HepG2 (cell line): ENCODE measurements at regions not wholly inside any gene's neighbourhood (a gene's known extent, or its start where the extent isn't known, plus 50 kb on each side); places are given as distances from the start of the nearest gene placed in this dataset.

ENCODE experiments used
- ATAC-seq: fragments of 200-7000 bp; cut with Tn5 transposase; 3 replicates; pipeline ENCODE4 v1.9.1; 2020; ENCODE audit warnings: mild to moderate bottlenecking, moderate library complexity
- BruUV-seq: library from RNA; stranded (reverse); fragments of 400-500 nt; replicated peaks from 2 replicates; lab custom pipeline; 2021; lab: Mats Ljungman, UMichigan
- CTCF ChIA-PET: fragments of 300-600 bp; formaldehyde crosslinking; extraction: SDS; loops from one replicate; lab custom pipeline; 2021; ENCODE audit warnings: low total read pairs, inconsistent platforms, low intra/inter-chr PET ratio; lab: Yijun Ruan, JAX
- POLR2A ChIA-PET: fragments of 350-600 bp; sonication (Branson Sonifier 250); formaldehyde crosslinking; loops from one replicate; lab custom pipeline; 2020; ENCODE audit warnings: antibody characterized with exemption, inconsistent platforms; lab: Yijun Ruan, JAX
- DNase-seq: peaks from one replicate; pipeline ENCODE4 v3.0.0-alpha.2; 2015; ENCODE audit warnings: low spot score
- FAIRE-seq: peaks from 3 replicates; lab custom pipeline; 2011; peaks lifted over from hg19 to GRCh38; lab: Jason Lieb, UNC
- H2AFZ ChIP-seq: one replicate; pipeline ENCODE4 v1.6.1; 2011; ENCODE audit warnings: low read length, inconsistent platforms
- H3K27ac ChIP-seq: fragments of 300-600 bp; 3 replicates; pipeline ENCODE4 v1.8.0; 2011; ENCODE audit warnings: mixed run types, mild to moderate bottlenecking, mixed read lengths, low read length, inconsistent platforms; ENCODE audit not compliant: insufficient read depth; ENCODE audit errors: extremely low read length
- H3K27me3 ChIP-seq, 2 experiments: fragments of 200-600 bp in 1 of 2; 2 replicates in 1 of 2; 3 replicates in 1 of 2; pipeline versions ENCODE4 v1.6.0 to v1.8.0; 2011; ENCODE audit warnings: low read length in 2 of 2, mild to moderate bottlenecking in 2 of 2, moderate library complexity in 2 of 2, inconsistent platforms in 1 of 2; ENCODE audit not compliant: insufficient read depth in 2 of 2, control insufficient read depth in 1 of 2
- H3K36me3 ChIP-seq, 2 experiments: fragments of 200-600 bp in 1 of 2; replicated peaks in 1 of 2; 2 replicates in 1 of 2; 3 replicates in 1 of 2; pipeline versions ENCODE4 v1.5.1 to v1.8.0; 2011; ENCODE audit warnings: low read length in 2 of 2, inconsistent platforms in 1 of 2; ENCODE audit not compliant: insufficient read depth in 2 of 2, control insufficient read depth in 1 of 2
- H3K4me1 ChIP-seq: 2 replicates; pipeline ENCODE4 v1.5.1; 2012; ENCODE audit warnings: low read length, inconsistent platforms; ENCODE audit not compliant: insufficient read depth
- H3K4me2 ChIP-seq: 2 replicates; pipeline ENCODE4 v1.6.0; 2011; ENCODE audit warnings: low read depth, low read length, inconsistent platforms
- H3K4me3 ChIP-seq, 3 experiments: fragments of 200-600 bp in 1 of 3; sonication (generic), shearing (Covaris generic) in 1 of 3; replicated peaks in 1 of 3; 2 replicates each; pipeline ENCODE4 v1.5.1; 2011 to 2016; ENCODE audit warnings: low read length in 3 of 3, inconsistent platforms in 2 of 3, low read depth in 2 of 3, mild to moderate bottlenecking in 2 of 3, control low read depth in 1 of 3, mixed read lengths in 1 of 3; ENCODE audit not compliant: insufficient read depth in 1 of 3
- H3K79me2 ChIP-seq: one replicate; pipeline ENCODE4 v1.6.1; 2011; ENCODE audit warnings: low read length, inconsistent platforms; ENCODE audit not compliant: insufficient read depth
- H3K9ac ChIP-seq: 2 replicates; pipeline ENCODE4 v1.6.0; 2011; ENCODE audit warnings: mild to moderate bottlenecking, low read depth, low read length, inconsistent platforms; ENCODE audit not compliant: insufficient read depth
- H3K9me3 ChIP-seq: 2 replicates; pipeline ENCODE4 v1.5.1; 2012; ENCODE audit warnings: mild to moderate bottlenecking, low read length
- H4K20me1 ChIP-seq: 2 replicates; pipeline ENCODE4 v1.6.0; 2011; ENCODE audit warnings: inconsistent platforms, mild to moderate bottlenecking, low read length, moderate library complexity; ENCODE audit not compliant: insufficient read depth
- CBX5 ChIP-seq: sonication (generic); formaldehyde crosslinking; IDR thresholded peaks from 2 replicates; pipeline ENCODE4 v1.4.0; 2020; ENCODE audit warnings: missing genetic modification reagents, borderline replicate concordance
- CC2D1A ChIP-seq: sonication (generic); formaldehyde crosslinking; IDR thresholded peaks from 2 replicates; pipeline ENCODE4 v1.8.1; 2023; ENCODE audit warnings: mild to moderate bottlenecking, missing genetic modification reagents
- HOXD1 ChIP-seq: sonication (generic); formaldehyde crosslinking; IDR thresholded peaks from 2 replicates; pipeline ENCODE4 v1.5.0; 2020; ENCODE audit warnings: missing genetic modification reagents
- JUND ChIP-seq: sonication (generic); formaldehyde crosslinking; IDR thresholded peaks from 2 replicates; pipeline ENCODE4 v1.8.0; 2022; ENCODE audit warnings: mild to moderate bottlenecking, missing genetic modification reagents
- NCOA1 ChIP-seq: sonication (generic); formaldehyde crosslinking; IDR thresholded peaks from 2 replicates; pipeline ENCODE4 v1.9.0; 2021; ENCODE audit warnings: missing genetic modification reagents
- SRSF4 ChIP-seq: fragments of 200-400 bp; formaldehyde crosslinking; IDR thresholded peaks from one replicate; pipeline ENCODE4 v1.6.1; 2018; ENCODE audit warnings: mild to moderate bottlenecking, low read depth, low read length, moderate library complexity; ENCODE audit not compliant: poor library complexity, severe bottlenecking
- SUZ12 ChIP-seq: fragments of 150-350 bp; IDR thresholded peaks from 2 replicates; pipeline ENCODE4 v1.6.1; 2014; ENCODE audit warnings: low read depth, low read length
- WGBS: methylation state at CpG from one replicate; pipeline ENCODE4 v1.1.6; 2017; ENCODE audit warnings: low lambda C conversion rate; 5-methylcytosine and 5-hydroxymethylcytosine counted together
- in situ Hi-C: cut with HindIII; loops from 2 replicates; pipeline ENCODE4 v1.10.0; 2017; ENCODE audit warnings: low pct_unique_long_range_greater_than_20kb; ENCODE audit not compliant: extremely low pct_ligation_motif_present
- intact Hi-C: fragments of 100-400 bp; cut with micrococcal nuclease; formaldehyde crosslinking; loops from one replicate; pipeline ENCODE4 v1.10.0; 2022; ENCODE audit not compliant: unreplicated experiment
- TF ChIP-seq, protein P1 (sequence below): IDR thresholded peaks from 2 replicates; pipeline ENCODE4 v1.6.1; 2016; ENCODE audit warnings: missing compliant biosample characterization, missing genetic modification reagents, borderline replicate concordance
- TF ChIP-seq, protein P2 (sequence below): IDR thresholded peaks from 2 replicates; pipeline ENCODE4 v1.6.1; 2016; ENCODE audit warnings: missing biosample characterization, missing genetic modification reagents, low read depth
- TF ChIP-seq, protein P3 (sequence below): sonication (generic); formaldehyde crosslinking; IDR thresholded peaks from 2 replicates; pipeline ENCODE4 v1.8.0; 2022; ENCODE audit warnings: missing genetic modification reagents, mild to moderate bottlenecking, borderline replicate concordance
- TF ChIP-seq, protein P4 (sequence below): sonication (generic); formaldehyde crosslinking; IDR thresholded peaks from 2 replicates; pipeline ENCODE4 v1.4.0; 2020; ENCODE audit warnings: mild to moderate bottlenecking, missing genetic modification reagents

DNA sequence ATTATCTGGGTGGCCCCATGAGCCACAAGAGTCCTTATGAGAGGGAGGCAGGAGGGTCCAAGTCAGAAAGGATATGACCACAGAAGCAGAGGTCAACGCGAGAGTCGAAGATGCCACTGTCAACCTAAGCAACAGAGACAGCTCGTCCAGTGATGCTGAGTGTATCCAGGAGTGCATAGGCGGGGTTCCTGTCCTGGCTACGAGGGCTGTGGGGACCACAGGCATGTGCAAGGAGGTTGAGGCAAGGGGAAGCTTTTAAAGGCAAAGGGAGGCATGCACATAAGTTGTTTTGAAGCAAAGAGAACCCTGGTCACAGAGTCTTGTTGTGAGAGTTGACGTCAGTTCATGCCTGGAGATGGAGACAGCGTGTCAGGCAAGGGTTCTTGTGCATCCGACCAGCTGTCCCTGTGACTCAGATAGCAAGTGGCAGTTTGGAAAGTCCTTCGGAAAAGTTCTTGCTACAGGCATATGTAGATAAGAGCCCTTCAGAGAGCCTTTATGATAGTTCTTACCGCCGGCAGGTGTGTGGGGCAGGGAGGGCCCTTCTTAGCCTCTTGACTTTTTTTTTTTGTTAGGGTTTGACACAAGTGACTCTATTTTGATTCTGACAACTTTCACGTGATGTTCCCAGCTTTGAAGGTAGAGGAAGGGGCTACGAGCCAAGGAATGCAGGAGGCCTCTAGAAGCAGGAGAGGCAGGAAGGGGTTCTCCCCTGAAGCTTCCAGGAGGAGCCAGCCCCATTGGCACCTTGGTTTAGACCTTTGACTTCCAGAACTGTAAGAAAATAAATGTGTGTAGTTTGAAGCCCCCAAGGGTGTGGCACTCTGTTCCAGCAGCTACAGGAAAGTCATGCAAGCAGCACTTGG, 66.0 kb upstream of the FCN1 start (continued):
- TF ChIP-seq, protein P1, sequence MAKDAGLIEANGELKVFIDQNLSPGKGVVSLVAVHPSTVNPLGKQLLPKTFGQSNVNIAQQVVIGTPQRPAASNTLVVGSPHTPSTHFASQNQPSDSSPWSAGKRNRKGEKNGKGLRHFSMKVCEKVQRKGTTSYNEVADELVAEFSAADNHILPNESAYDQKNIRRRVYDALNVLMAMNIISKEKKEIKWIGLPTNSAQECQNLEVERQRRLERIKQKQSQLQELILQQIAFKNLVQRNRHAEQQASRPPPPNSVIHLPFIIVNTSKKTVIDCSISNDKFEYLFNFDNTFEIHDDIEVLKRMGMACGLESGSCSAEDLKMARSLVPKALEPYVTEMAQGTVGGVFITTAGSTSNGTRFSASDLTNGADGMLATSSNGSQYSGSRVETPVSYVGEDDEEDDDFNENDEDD (CRISPR knock-in tag), result no peak
- TF ChIP-seq SUZ12 (no peak), SRSF4 (no peak), NCOA1 (CRISPR knock-in tag) (no peak), CC2D1A (CRISPR knock-in tag) (no peak)
- TF ChIP-seq, protein P2, sequence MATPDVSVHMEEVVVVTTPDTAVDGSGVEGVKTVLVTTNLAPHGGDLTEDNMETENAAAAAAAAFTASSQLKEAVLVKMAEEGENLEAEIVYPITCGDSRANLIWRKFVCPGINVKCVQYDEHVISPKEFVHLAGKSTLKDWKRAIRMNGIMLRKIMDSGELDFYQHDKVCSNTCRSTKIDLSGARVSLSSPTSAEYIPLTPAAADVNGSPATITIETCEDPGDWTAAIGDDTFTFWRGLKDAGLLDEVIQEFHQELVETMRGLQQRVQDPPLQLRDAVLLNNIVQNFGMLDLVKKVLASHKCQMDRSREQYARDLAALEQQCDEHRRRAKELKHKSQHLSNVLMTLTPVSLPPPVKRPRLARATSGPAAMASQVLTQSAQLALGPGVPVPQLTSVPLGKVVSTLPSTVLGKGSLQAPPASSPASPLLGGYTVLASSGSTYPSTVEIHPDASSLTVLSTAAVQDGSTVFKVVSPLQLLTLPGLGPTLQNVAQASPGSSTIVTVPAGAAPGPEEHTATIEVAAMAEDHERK (CRISPR knock-in tag), result no peak

DNA sequence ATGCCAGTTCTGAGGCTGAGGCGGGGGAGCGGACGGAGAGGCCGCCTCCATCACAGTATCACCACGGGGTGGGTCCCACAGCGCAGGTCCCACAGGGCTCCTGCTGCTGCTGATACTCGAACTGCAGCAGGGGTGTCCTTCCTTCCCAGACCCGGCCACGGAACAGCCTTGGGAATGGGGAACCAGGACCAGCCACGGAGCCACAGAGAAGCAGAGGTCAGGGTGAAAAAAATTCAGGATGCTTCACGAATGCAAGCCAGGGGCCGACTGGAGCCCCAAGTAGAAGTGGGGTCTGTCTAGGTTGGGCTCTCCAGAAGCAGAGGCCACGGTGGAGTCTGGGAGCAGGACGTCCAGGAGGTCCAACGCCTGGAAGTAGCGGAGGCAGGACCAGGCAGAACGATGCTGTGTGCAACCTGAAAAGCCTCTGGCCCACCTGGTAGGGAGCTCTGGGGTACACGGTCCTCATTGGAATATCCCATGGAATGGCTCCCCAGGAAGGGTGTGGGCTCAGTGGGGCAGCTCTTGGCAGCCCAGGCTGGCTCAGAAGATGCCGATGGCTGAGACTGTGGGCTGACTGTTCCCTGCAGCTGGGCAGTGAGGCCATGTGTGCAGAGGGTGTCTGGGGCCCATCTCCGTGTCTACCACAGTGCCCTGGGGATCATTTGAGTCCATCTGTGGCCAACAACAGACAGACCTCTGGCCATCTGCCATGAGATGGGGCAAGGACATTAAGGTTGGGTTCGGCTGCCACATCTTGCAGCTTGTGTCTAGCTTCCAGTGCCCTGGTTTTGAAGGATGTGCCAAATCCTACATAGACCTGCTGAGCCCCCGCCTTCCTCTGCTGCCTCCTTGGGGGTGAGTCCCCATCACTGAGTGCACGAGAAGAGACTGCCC, 66.9 kb upstream of the FCN1 start:
- whole genome bisulfite sequencing, result 15% methylated on average over 17 of the region's 23 CpGs
- ChIA-PET CTCF (no interaction called here), POLR2A (no interaction called here)
- Histone ChIP-seq H3K9me3 (peaks cover 11% of the 10 kb centered on the region; the same call in 1 of the 2 replicates), H3K4me1 (no peaks in the 10 kb centered on the region), H3K4me3 (no peak overlapping the region), H3K4me2 (no peak overlapping the region), H3K27ac (no peak overlapping the region), H2AFZ (no peak overlapping the region), H3K27me3 (peaks cover 6 to 27% of the 10 kb centered on the region in 2 experiments; a peak in 4 of 5 replicates), H4K20me1 (no peaks in the 10 kb centered on the region), H3K9ac (no peak overlapping the region), H3K79me2 (no peaks in the 10 kb centered on the region), H3K36me3 (no peaks in the 10 kb centered on the region)
- intact Hi-C loops (no loop called here), in situ Hi-C loops (no loop called here)
- DNase-seq (no peak), ATAC-seq (no peak), FAIRE-seq (no peak)
- BruUV-seq, result no TSS peak
- TF ChIP-seq, protein P3, sequence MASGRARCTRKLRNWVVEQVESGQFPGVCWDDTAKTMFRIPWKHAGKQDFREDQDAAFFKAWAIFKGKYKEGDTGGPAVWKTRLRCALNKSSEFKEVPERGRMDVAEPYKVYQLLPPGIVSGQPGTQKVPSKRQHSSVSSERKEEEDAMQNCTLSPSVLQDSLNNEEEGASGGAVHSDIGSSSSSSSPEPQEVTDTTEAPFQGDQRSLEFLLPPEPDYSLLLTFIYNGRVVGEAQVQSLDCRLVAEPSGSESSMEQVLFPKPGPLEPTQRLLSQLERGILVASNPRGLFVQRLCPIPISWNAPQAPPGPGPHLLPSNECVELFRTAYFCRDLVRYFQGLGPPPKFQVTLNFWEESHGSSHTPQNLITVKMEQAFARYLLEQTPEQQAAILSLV, result no peak
- TF ChIP-seq JUND, result no peak
- no peak for TF ChIP-seq CBX5
- TF ChIP-seq, protein P4, sequence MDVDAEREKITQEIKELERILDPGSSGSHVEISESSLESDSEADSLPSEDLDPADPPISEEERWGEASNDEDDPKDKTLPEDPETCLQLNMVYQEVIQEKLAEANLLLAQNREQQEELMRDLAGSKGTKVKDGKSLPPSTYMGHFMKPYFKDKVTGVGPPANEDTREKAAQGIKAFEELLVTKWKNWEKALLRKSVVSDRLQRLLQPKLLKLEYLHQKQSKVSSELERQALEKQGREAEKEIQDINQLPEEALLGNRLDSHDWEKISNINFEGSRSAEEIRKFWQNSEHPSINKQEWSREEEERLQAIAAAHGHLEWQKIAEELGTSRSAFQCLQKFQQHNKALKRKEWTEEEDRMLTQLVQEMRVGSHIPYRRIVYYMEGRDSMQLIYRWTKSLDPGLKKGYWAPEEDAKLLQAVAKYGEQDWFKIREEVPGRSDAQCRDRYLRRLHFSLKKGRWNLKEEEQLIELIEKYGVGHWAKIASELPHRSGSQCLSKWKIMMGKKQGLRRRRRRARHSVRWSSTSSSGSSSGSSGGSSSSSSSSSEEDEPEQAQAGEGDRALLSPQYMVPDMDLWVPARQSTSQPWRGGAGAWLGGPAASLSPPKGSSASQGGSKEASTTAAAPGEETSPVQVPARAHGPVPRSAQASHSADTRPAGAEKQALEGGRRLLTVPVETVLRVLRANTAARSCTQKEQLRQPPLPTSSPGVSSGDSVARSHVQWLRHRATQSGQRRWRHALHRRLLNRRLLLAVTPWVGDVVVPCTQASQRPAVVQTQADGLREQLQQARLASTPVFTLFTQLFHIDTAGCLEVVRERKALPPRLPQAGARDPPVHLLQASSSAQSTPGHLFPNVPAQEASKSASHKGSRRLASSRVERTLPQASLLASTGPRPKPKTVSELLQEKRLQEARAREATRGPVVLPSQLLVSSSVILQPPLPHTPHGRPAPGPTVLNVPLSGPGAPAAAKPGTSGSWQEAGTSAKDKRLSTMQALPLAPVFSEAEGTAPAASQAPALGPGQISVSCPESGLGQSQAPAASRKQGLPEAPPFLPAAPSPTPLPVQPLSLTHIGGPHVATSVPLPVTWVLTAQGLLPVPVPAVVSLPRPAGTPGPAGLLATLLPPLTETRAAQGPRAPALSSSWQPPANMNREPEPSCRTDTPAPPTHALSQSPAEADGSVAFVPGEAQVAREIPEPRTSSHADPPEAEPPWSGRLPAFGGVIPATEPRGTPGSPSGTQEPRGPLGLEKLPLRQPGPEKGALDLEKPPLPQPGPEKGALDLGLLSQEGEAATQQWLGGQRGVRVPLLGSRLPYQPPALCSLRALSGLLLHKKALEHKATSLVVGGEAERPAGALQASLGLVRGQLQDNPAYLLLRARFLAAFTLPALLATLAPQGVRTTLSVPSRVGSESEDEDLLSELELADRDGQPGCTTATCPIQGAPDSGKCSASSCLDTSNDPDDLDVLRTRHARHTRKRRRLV (CRISPR knock-in tag), result no peak
- TF ChIP-seq HOXD1 (CRISPR knock-in tag), result no peak
